Activated naive CD8-positive, alpha-beta T cell treated with anti-CD3 and anti-CD28 coated beads, Interleukin-2, amount 10 ng/mL, durations not matched to agents 7 days and 5 days (primary cell): ENCODE measurements at regions not wholly inside any gene's neighbourhood (a gene's known extent, or its start where the extent isn't known, plus 50 kb on each side); places are given as distances from the start of the nearest gene placed in this dataset.
"Not testable (repeated sequence)": the region's sequence is repeated elsewhere in the genome, so short reads cannot be mapped to it uniquely, and the experiment has no call there.

ENCODE experiments used
- ATAC-seq: fragments of 150-1000 bp; cut with Tn5 transposase; one replicate; pipeline ENCODE4 v1.10.0; 2021; ENCODE audit warnings: low read depth, moderate library complexity
- POLR2A ChIA-PET: fragments of 350-600 bp; sonication (Branson Sonifier 250); formaldehyde crosslinking; loops from one replicate; lab custom pipeline; 2021; ENCODE audit warnings: antibody characterized with exemption; lab: Charles Lee
- DNase-seq: peaks from one replicate; pipeline ENCODE4 v3.0.0; 2021
- H3K27ac Mint-ChIP-seq: one replicate; pipeline ENCODE4 v1.8.0; 2022; ENCODE audit warnings: mild to moderate bottlenecking, mixed read lengths
- H3K27me3 Mint-ChIP-seq: one replicate; pipeline ENCODE4 v1.8.0; 2022; ENCODE audit warnings: mild to moderate bottlenecking, moderate library complexity, mixed read lengths
- H3K36me3 Mint-ChIP-seq: one replicate; pipeline ENCODE4 v1.8.0; 2021; ENCODE audit warnings: mild to moderate bottlenecking, mixed read lengths
- H3K4me1 Mint-ChIP-seq: one replicate; pipeline ENCODE4 v1.8.0; 2021; ENCODE audit warnings: mixed read lengths
- H3K4me3 Mint-ChIP-seq: one replicate; pipeline ENCODE4 v1.8.0; 2022; ENCODE audit warnings: mild to moderate bottlenecking, moderate library complexity, mixed read lengths
- H3K9me3 Mint-ChIP-seq: one replicate; pipeline ENCODE4 v1.8.0; 2021; ENCODE audit warnings: mixed read lengths

DNA sequence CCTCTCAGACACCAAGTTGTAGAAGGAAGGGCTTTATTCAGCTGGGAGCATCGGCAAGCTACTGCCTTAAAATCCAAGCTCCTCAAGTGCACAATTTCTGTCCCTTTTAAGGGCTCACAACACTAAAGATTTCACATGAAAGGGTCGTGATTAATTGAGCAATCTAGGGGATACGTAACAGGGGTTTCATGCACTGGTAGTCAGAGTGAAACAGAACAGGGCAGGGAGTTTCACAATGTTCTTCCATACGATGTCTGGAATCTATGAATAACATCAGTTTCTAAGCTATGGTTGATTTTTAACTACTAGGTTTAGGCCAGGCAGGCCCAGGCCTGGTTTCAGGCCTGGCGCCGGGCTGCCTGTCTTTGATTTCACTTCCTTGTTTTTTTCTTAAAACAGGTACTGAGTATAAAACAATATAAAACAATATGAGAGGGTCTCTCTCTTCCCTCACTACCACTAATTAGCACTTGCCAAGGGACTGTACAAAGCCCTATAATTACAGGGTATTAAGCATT is 315.4 kb downstream of the NAF1 start:
- POLR2A ChIA-PET, ATAC-seq, H3K4me3 Mint-ChIP-seq, H3K4me1 Mint-ChIP-seq, H3K9me3 Mint-ChIP-seq, H3K27me3 Mint-ChIP-seq, DNase-seq, H3K36me3 Mint-ChIP-seq, H3K27ac Mint-ChIP-seq: not testable (repeated sequence)

- H3K4me1 Mint-ChIP-seq: no peaks in the 10 kb centered on the region
- no peak overlapping the region for H3K4me3 Mint-ChIP-seq
- ATAC-seq (no peak), DNase-seq (no peak)
- H3K27me3 Mint-ChIP-seq: no peaks in the 10 kb centered on the region
- no peaks in the 10 kb centered on the region for H3K36me3 Mint-ChIP-seq
- no peaks in the 10 kb centered on the region for H3K9me3 Mint-ChIP-seq
- no peak overlapping the region for H3K27ac Mint-ChIP-seq
- POLR2A ChIA-PET: no interaction called here
Observed at GRCh38 chr4:162849937-162850336, 316.8 kb downstream of the NAF1 start.

DNA sequence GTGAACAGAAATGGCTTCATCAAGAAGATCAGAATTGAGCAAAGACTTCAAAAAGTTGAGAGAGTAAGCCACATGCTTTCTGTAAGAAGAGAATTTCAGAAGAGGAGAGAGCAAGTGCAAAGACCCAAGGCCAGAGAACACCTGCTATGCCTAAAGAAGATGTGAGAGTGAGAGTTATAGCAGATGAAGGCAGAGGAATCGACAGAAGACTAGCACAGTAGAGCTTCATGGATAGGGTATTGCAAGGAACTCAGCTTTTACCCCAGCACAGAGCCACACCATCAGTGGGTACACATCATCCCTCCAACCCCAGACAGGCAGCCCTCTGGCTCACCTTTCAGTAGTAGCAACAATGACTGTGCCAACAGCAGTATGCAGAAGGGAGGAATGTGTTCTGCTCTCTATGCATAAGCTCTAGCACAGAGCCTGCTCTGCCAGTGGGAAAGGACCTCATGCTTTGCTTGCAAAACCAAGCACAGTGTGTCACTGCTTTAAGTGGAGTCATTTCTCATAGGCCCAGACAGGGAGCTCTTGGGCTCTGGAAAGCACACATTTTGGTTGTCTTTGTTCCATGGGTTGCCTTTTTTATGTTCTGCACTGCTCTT is 318.6 kb downstream of the NAF1 start:
- POLR2A ChIA-PET: no interaction called here
- H3K4me3 Mint-ChIP-seq: no peak overlapping the region
- no peak for ATAC-seq

GRCh38 chr4:162841753-162842152 is 324.9 kb downstream of the NAF1 start:
- H3K27me3 Mint-ChIP-seq: no peaks in the 10 kb centered on the region

More for the DNA sequence above, 318.6 kb downstream of the NAF1 start:
- H3K27ac Mint-ChIP-seq: no peak overlapping the region
- H3K4me1 Mint-ChIP-seq: no peaks in the 10 kb centered on the region
- H3K36me3 Mint-ChIP-seq: no peaks in the 10 kb centered on the region
- DNase-seq: no peak
- no peaks in the 10 kb centered on the region for H3K9me3 Mint-ChIP-seq
- H3K27me3 Mint-ChIP-seq: no peaks in the 10 kb centered on the region

GRCh38 chr4:162839814-162840213 is 326.9 kb downstream of the NAF1 start:
- Mint-ChIP-seq H3K9me3 (peaks cover 1% of the 10 kb centered on the region), H3K4me3 (no peak overlapping the region), H3K36me3 (no peaks in the 10 kb centered on the region), H3K27me3 (no peaks in the 10 kb centered on the region), H3K27ac (no peak overlapping the region), H3K4me1 (no peaks in the 10 kb centered on the region)
- no peak for DNase-seq
- no peak for ATAC-seq
- POLR2A ChIA-PET: no interaction called here

More at GRCh38 chr4:162841753-162842152, 324.9 kb downstream of the NAF1 start:
- Mint-ChIP-seq H3K4me1 (no peaks in the 10 kb centered on the region), H3K4me3 (no peak overlapping the region), H3K9me3 (no peaks in the 10 kb centered on the region), H3K27ac (no peak overlapping the region), H3K36me3 (no peaks in the 10 kb centered on the region)
- POLR2A ChIA-PET: no interaction called here
- ATAC-seq (no peak), DNase-seq (no peak)

DNA sequence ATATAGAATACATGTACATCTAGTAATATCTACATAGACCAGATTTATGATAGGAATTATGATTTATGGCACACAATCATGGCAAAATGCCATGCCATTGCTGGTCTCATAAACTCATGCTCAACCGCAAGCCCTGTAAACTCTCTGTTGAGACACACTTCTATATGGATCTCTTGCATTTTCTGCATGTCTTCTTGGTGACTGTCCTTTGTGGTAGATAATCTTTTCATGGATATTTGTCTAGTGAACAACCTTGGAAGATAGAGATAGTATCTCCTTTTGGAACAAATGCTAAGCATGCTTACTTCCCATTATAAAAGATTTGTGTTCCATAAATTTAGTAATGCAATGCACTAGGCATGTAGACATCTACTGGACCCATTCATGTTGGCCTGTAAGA is 328.0 kb downstream of the NAF1 start:
- Mint-ChIP-seq H3K4me1 (no peaks in the 10 kb centered on the region), H3K9me3 (peaks cover 1% of the 10 kb centered on the region), H3K4me3 (no peak overlapping the region), H3K27ac (no peak overlapping the region), H3K36me3 (no peaks in the 10 kb centered on the region), H3K27me3 (no peaks in the 10 kb centered on the region)
- POLR2A ChIA-PET: no interaction called here
- ATAC-seq: no peak
- DNase-seq: no peak

- DNase-seq (no peak), ATAC-seq (no peak)
- Mint-ChIP-seq H3K4me3 (no peak overlapping the region), H3K9me3 (peaks cover 1% of the 10 kb centered on the region), H3K27me3 (no peaks in the 10 kb centered on the region), H3K36me3 (no peaks in the 10 kb centered on the region), H3K4me1 (no peaks in the 10 kb centered on the region), H3K27ac (no peak overlapping the region)
- POLR2A ChIA-PET: no interaction called here
Observed at GRCh38 chr4:162837679-162838078, 329.0 kb downstream of the NAF1 start.

GRCh38 chr4:162837241-162837640 is 329.4 kb downstream of the NAF1 start:
- H3K36me3 Mint-ChIP-seq: no peaks in the 10 kb centered on the region
- H3K27ac Mint-ChIP-seq: no peak overlapping the region
- ATAC-seq (no peak), DNase-seq (no peak)
- H3K4me3 Mint-ChIP-seq: no peak overlapping the region
- POLR2A ChIA-PET: no interaction called here
- H3K4me1 Mint-ChIP-seq: no peaks in the 10 kb centered on the region
- peaks cover 1% of the 10 kb centered on the region for H3K9me3 Mint-ChIP-seq
- H3K27me3 Mint-ChIP-seq: no peaks in the 10 kb centered on the region

DNA sequence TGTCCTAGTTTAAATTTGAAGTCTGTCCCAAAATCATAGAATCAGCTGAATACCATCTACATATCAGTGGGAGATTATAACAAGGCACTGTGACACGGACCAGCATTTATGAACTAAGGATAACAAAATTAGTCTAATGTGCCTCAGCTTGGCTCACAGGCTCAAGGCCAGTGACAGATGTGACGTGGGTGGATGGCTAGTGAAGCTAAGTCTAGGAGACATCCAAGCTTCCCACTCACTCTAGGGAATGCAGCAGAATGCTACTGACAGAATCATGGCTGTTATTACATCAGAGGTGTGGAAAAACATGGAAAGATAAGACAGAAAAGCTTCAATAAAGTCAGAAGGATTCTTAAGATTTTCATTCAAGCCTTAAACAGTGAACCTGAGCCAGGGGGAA is 329.9 kb downstream of the NAF1 start:
- Mint-ChIP-seq H3K27me3 (no peaks in the 10 kb centered on the region), H3K27ac (no peak overlapping the region), H3K9me3 (peaks cover 1% of the 10 kb centered on the region), H3K4me3 (no peak overlapping the region), H3K36me3 (no peaks in the 10 kb centered on the region), H3K4me1 (no peaks in the 10 kb centered on the region)
- ATAC-seq (no peak), DNase-seq (no peak)
- POLR2A ChIA-PET: no interaction called here

GRCh38 chr4:162836258-162836657 is 330.4 kb downstream of the NAF1 start:
- POLR2A ChIA-PET, H3K27me3 Mint-ChIP-seq, ATAC-seq, H3K27ac Mint-ChIP-seq, H3K9me3 Mint-ChIP-seq, DNase-seq, H3K4me3 Mint-ChIP-seq, H3K4me1 Mint-ChIP-seq, H3K36me3 Mint-ChIP-seq: not testable (repeated sequence)

- POLR2A ChIA-PET: no interaction called here
- no peak overlapping the region for H3K4me3 Mint-ChIP-seq
Observed at GRCh38 chr4:162830899-162831298, 335.8 kb downstream of the NAF1 start.

GRCh38 chr4:162817374-162817773 is 349.3 kb downstream of the NAF1 start:
- POLR2A ChIA-PET, H3K4me1 Mint-ChIP-seq, H3K27me3 Mint-ChIP-seq, H3K4me3 Mint-ChIP-seq, H3K9me3 Mint-ChIP-seq, H3K27ac Mint-ChIP-seq, DNase-seq, H3K36me3 Mint-ChIP-seq, ATAC-seq: not testable (repeated sequence)

More at GRCh38 chr4:162830899-162831298, 335.8 kb downstream of the NAF1 start:
- ATAC-seq: no peak
- H3K36me3 Mint-ChIP-seq: no peaks in the 10 kb centered on the region
- DNase-seq: no peak
- H3K4me1 Mint-ChIP-seq: no peaks in the 10 kb centered on the region
- H3K9me3 Mint-ChIP-seq: no peaks in the 10 kb centered on the region
- H3K27ac Mint-ChIP-seq: no peak overlapping the region
- no peaks in the 10 kb centered on the region for H3K27me3 Mint-ChIP-seq

- Mint-ChIP-seq H3K27ac (no peak overlapping the region), H3K4me3 (no peak overlapping the region), H3K4me1 (no peaks in the 10 kb centered on the region), H3K27me3 (no peaks in the 10 kb centered on the region), H3K9me3 (peaks cover 3% of the 10 kb centered on the region), H3K36me3 (no peaks in the 10 kb centered on the region)
- no peak for ATAC-seq
- POLR2A ChIA-PET: no interaction called here
- no peak for DNase-seq
Observed at GRCh38 chr4:162804351-162804924, 362.3 kb downstream of the NAF1 start.

DNA sequence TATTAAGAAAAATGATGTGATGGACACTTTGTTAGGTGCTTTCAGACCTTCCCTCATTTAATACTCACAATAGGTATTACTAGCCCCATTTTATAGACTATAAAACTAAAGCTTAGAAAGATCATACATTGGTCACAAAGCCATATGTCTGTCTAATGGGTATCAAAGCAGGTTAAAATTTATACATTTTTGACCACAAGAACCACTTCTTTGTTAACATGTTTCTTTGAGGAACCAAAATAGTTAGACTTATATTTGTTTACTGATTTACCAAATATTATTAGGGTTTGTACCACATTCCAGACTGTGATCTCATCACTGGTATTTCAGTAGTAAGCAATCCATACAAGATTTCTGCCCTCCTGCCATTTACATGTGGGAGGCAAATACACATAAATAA is 363.3 kb downstream of the NAF1 start:
- POLR2A ChIA-PET: no interaction called here
- no peaks in the 10 kb centered on the region for H3K36me3 Mint-ChIP-seq
- ATAC-seq (no peak), DNase-seq (no peak)
- no peak overlapping the region for H3K27ac Mint-ChIP-seq
- peaks cover 3% of the 10 kb centered on the region for H3K9me3 Mint-ChIP-seq
- H3K4me1 Mint-ChIP-seq: no peaks in the 10 kb centered on the region
- H3K4me3 Mint-ChIP-seq: no peak overlapping the region
- H3K27me3 Mint-ChIP-seq: no peaks in the 10 kb centered on the region
